Hepatocyte (in vitro differentiated cells): ENCODE measurements at regions not wholly inside any gene's neighbourhood (a gene's known extent, or its start where the extent isn't known, plus 50 kb on each side); places are given as distances from the start of the nearest gene placed in this dataset.

Experiments used
- CTCF ChIP-seq: fragments of 200-600 bp; sonication (generic); IDR thresholded peaks from 2 replicates; pipeline ENCODE4 v1.5.1; 2016; ENCODE audit warnings: antibody characterized with exemption, mild to moderate bottlenecking; ENCODE audit not compliant: poor library complexity
- EZH2 ChIP-seq: fragments of 200-600 bp; sonication (generic); IDR thresholded peaks from 2 replicates; pipeline ENCODE4 v1.6.1; 2016; ENCODE audit warnings: antibody characterized with exemption, mild to moderate bottlenecking, borderline replicate concordance
- EZH2phosphoT487 ChIP-seq: fragments of 200-600 bp; sonication (generic); IDR thresholded peaks from one replicate; pipeline ENCODE4 v1.6.1; 2018; ENCODE audit warnings: antibody characterized with exemption, mild to moderate bottlenecking, low read depth, moderate library complexity; ENCODE audit not compliant: unreplicated experiment, severe bottlenecking

GRCh38 chr16:86059253-86060171 is 160.6 kb downstream of the IRF8 start:
- TF ChIP-seq CTCF, result no peak
- TF ChIP-seq EZH2phosphoT487, result no peak
- TF ChIP-seq EZH2, result no peak
